Endothelial cell of umbilical vein (primary cell): ENCODE measurements at regions not wholly inside any gene's neighbourhood (a gene's known extent, or its start where the extent isn't known, plus 50 kb on each side); places are given as distances from the start of the nearest gene placed in this dataset.

ENCODE experiments used
- BruUV-seq: library from RNA; stranded (reverse); fragments of 400-500 nt; replicated peaks from 2 replicates; lab custom pipeline; 2021; lab: Mats Ljungman, UMichigan
- CTCF ChIA-PET: fragments of 300-600, 350-600 bp; sonication (Branson Sonifier 250); formaldehyde crosslinking; loops from one replicate; lab custom pipeline; 2021; ENCODE audit warnings: antibody characterized with exemption, inconsistent platforms; lab: Charles Lee
- POLR2A ChIA-PET: fragments of 300-600, 350-600 bp; sonication (Branson Sonifier 250); formaldehyde crosslinking; loops from one replicate; lab custom pipeline; 2021; ENCODE audit warnings: antibody characterized with exemption, inconsistent platforms; lab: Charles Lee
- DNase-seq: peaks from one replicate; pipeline ENCODE4 v3.0.0-alpha.2; 2011; ENCODE audit warnings: low read depth, low spot score
- FAIRE-seq: peaks from 2 replicates; lab custom pipeline; 2011; peaks lifted over from hg19 to GRCh38; lab: Jason Lieb, UNC
- H2AFZ ChIP-seq: 2 replicates; pipeline ENCODE4 v1.6.0; 2012; ENCODE audit warnings: low read depth, low read length, control low read depth, inconsistent platforms
- H3K27ac ChIP-seq: 2 replicates; pipeline ENCODE4 v1.5.1; 2011; ENCODE audit warnings: low read depth, mild to moderate bottlenecking, control low read depth, low read length, moderate library complexity; ENCODE audit not compliant: insufficient read depth
- H3K27me3 ChIP-seq, 2 experiments: 2 replicates each; pipeline versions ENCODE4 v1.6.0 to v1.6.1; 2011; ENCODE audit warnings: low read length in 2 of 2, mixed read lengths in 1 of 2; ENCODE audit not compliant: control insufficient read depth in 2 of 2, insufficient read depth in 2 of 2
- H3K36me3 ChIP-seq, 2 experiments: 2 replicates in 1 of 2; 3 replicates in 1 of 2; pipeline ENCODE4 v1.5.1; 2011; ENCODE audit warnings: low read length in 2 of 2, mild to moderate bottlenecking in 1 of 2, moderate library complexity in 1 of 2; ENCODE audit not compliant: control insufficient read depth in 2 of 2, insufficient read depth in 2 of 2; ENCODE audit errors: extremely low read depth in 1 of 2
- H3K4me1 ChIP-seq: 3 replicates; pipeline ENCODE4 v1.5.1; 2011; ENCODE audit warnings: mild to moderate bottlenecking, low read length; ENCODE audit not compliant: control insufficient read depth, insufficient read depth; ENCODE audit errors: extremely low read depth
- H3K4me2 ChIP-seq: 2 replicates; pipeline ENCODE4 v1.6.1; 2011; ENCODE audit warnings: low read length, control low read depth, mixed read lengths; ENCODE audit not compliant: insufficient read depth
- H3K4me3 ChIP-seq, 3 experiments: fragments of 200-600 bp in 1 of 3; sonication (generic), shearing (Covaris generic) in 1 of 3; replicated peaks in 1 of 3; 2 replicates each; pipeline ENCODE4 v1.5.1; 2011 to 2016; ENCODE audit warnings: control low read depth in 3 of 3, low read length in 3 of 3, mild to moderate bottlenecking in 2 of 3, inconsistent platforms in 1 of 3, low read depth in 1 of 3, moderate library complexity in 1 of 3; ENCODE audit not compliant: insufficient read depth in 1 of 3
- H3K79me2 ChIP-seq: 2 replicates; pipeline ENCODE4 v1.6.0; 2012; ENCODE audit warnings: low read length, inconsistent platforms; ENCODE audit not compliant: control insufficient read depth, insufficient read depth
- H3K9ac ChIP-seq: replicated peaks from 2 replicates; pipeline ENCODE3; 2011; ENCODE audit warnings: low read length, control low read depth; ENCODE audit not compliant: insufficient read depth; ENCODE audit errors: extremely low read depth
- H3K9me1 ChIP-seq: replicated peaks from 3 replicates; pipeline ENCODE4 v1.6.0; 2011; ENCODE audit warnings: mild to moderate bottlenecking, low read length; ENCODE audit not compliant: control insufficient read depth, insufficient read depth; ENCODE audit errors: extremely low read depth
- H3K9me3 ChIP-seq: replicated peaks from 2 replicates; pipeline ENCODE4 v1.5.1; 2012; ENCODE audit warnings: low read length, inconsistent platforms; ENCODE audit not compliant: control insufficient read depth, insufficient read depth
- H4K20me1 ChIP-seq: replicated peaks from 2 replicates; pipeline ENCODE3; 2011; ENCODE audit warnings: mild to moderate bottlenecking, low read length; ENCODE audit not compliant: control insufficient read depth, insufficient read depth; ENCODE audit errors: extremely low read depth
- CTCF ChIP-seq, 2 donors: IDR thresholded peaks; 1 replicate in 1 of 2; 2 replicates in 1 of 2; pipeline ENCODE4 v1.5.1; 2011; ENCODE audit warnings: low read length in 2 of 2, mild to moderate bottlenecking in 2 of 2, moderate library complexity in 2 of 2, control low read depth in 1 of 2, inconsistent platforms in 1 of 2, low read depth in 1 of 2; ENCODE audit not compliant: insufficient read depth in 1 of 2; ENCODE audit errors: extremely low read depth in 1 of 2
- EZH2 ChIP-seq: IDR thresholded peaks from 2 replicates; pipeline ENCODE4 v1.6.1; 2012; ENCODE audit warnings: borderline replicate concordance, low read depth, mild to moderate bottlenecking, moderate library complexity, low read length, inconsistent platforms; ENCODE audit not compliant: severe bottlenecking
- FOS ChIP-seq: IDR thresholded peaks from 2 replicates; pipeline ENCODE4 v1.6.1; 2011; ENCODE audit warnings: mild to moderate bottlenecking, low read length, moderate library complexity, borderline replicate concordance; ENCODE audit not compliant: insufficient read depth
- GATA2 ChIP-seq: IDR thresholded peaks from 2 replicates; pipeline ENCODE4 v1.7.0; 2011; ENCODE audit warnings: low read depth, mild to moderate bottlenecking, moderate library complexity, mixed read lengths, low read length; ENCODE audit not compliant: insufficient read length, insufficient read depth
- JUN ChIP-seq: IDR thresholded peaks from 2 replicates; pipeline ENCODE4 v1.6.1; 2011; ENCODE audit warnings: borderline replicate concordance, low read depth; ENCODE audit not compliant: insufficient read length, insufficient read depth
- MYC ChIP-seq: IDR thresholded peaks from one replicate; pipeline ENCODE4 v1.6.1; 2011; ENCODE audit warnings: mild to moderate bottlenecking, low read depth, low read length
- POLR2A ChIP-seq: IDR thresholded peaks from 2 replicates; pipeline ENCODE4 v1.6.1; 2012; ENCODE audit warnings: low read depth, mild to moderate bottlenecking, control low read depth, low read length
- POLR2AphosphoS5 ChIP-seq: IDR thresholded peaks from 2 replicates; pipeline ENCODE4 v1.6.1; 2012; ENCODE audit warnings: low read depth, mild to moderate bottlenecking, control low read depth, low read length, moderate library complexity; ENCODE audit not compliant: insufficient read depth
- dilution Hi-C: fragments of 300-500 bp; cut with MboI; formaldehyde crosslinking; loops from one replicate; pipeline ENCODE4 v1.15.0; 2019; ENCODE audit warnings: low sequenced_read_pairs; ENCODE audit not compliant: extremely low pct_ligation_motif_present
- intact Hi-C: fragments of 100-400 bp; cut with micrococcal nuclease; formaldehyde crosslinking; loops from one replicate; pipeline ENCODE4 v1.10.0; 2022
- TF ChIP-seq, protein P1 (sequence below): IDR thresholded peaks from 2 replicates; pipeline ENCODE4 v1.6.1; 2011; ENCODE audit not compliant: insufficient read depth, insufficient read length

DNA sequence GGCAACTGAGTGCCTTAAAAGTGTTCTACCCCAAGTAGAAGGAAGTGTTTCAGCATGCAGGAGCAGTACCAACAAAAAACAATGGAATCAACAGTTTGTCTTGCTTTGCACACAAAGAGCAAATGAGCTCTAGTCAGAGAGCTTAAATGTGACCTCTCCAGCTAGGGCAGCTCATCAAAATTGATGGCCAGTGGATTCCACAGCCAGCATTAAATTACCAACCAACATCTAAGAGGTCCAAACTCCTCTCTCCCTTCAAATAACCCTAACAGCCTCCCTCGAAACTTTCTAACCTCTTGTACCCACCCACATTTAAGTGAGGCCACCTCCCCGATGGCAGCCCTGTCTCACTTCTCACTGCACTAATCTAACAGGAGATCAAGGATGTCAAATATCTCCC lies 219.9 kb downstream of the CHIC2 start:
- intact Hi-C loops (no loop called here), dilution Hi-C loops (no loop called here)
- H4K20me1 ChIP-seq = no peaks in the 10 kb centered on the region
- no peak for TF ChIP-seq GATA2
- no peak for TF ChIP-seq CTCF (IDR thresholded peaks at IDR 0.05; ENCODE audit: extremely low read depth in 1 of 2, insufficient read depth in 1 of 2, low read depth in 1 of 2, low read length in 2 of 2)
- TF ChIP-seq POLR2AphosphoS5 = no peak
- TF ChIP-seq POLR2A = no peak
- no peak for TF ChIP-seq MYC
- TF ChIP-seq FOS = no peak
- no peak for TF ChIP-seq JUN
- no peak for TF ChIP-seq EZH2
- TF ChIP-seq, protein P1, sequence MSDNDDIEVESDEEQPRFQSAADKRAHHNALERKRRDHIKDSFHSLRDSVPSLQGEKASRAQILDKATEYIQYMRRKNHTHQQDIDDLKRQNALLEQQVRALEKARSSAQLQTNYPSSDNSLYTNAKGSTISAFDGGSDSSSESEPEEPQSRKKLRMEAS = no peak
- no peaks in the 10 kb centered on the region for H3K9me3 ChIP-seq
- no peaks in the 10 kb centered on the region for H3K36me3 ChIP-seq
- H3K27me3 ChIP-seq = peaks cover 5 to 6% of the 10 kb centered on the region in 2 experiments
- ChIA-PET CTCF (no interaction called here), POLR2A (no interaction called here)
- H3K9ac ChIP-seq = no peak overlapping the region
- H3K79me2 ChIP-seq = no peaks in the 10 kb centered on the region
- no peak overlapping the region for H3K4me2 ChIP-seq
- H3K27ac ChIP-seq = no peak overlapping the region
- FAIRE-seq (no peak), DNase-seq (no peak)
- BruUV-seq = no TSS peak
- no peak overlapping the region for H3K4me3 ChIP-seq
- no peaks in the 10 kb centered on the region for H3K9me1 ChIP-seq
- no peak overlapping the region for H2AFZ ChIP-seq
- no peaks in the 10 kb centered on the region for H3K4me1 ChIP-seq
